GM19395 (cell line): ENCODE measurements at regions not wholly inside any gene's neighbourhood (a gene's known extent, or its start where the extent isn't known, plus 50 kb on each side); places are given as distances from the start of the nearest gene placed in this dataset.
"Not testable (repeated sequence)": the region's sequence is repeated elsewhere in the genome, so short reads cannot be mapped to it uniquely, and the experiment has no call there.

ENCODE experiments used
- ATAC-seq: cut with Tn5 transposase; IDR thresholded peaks from one replicate; pipeline ENCODE4 v1.9.1; 2021; ENCODE audit warnings: mild to moderate bottlenecking, moderate library complexity; ENCODE audit not compliant: unreplicated experiment

GRCh38 chr5:89071101-89071940 lies 188.3 kb upstream of the MEF2C start:
- peak; percentile 81 for ATAC-seq

- ATAC-seq, result no peak
Observed at GRCh38 chr5:89069591-89069990, 186.6 kb upstream of the MEF2C start.

DNA sequence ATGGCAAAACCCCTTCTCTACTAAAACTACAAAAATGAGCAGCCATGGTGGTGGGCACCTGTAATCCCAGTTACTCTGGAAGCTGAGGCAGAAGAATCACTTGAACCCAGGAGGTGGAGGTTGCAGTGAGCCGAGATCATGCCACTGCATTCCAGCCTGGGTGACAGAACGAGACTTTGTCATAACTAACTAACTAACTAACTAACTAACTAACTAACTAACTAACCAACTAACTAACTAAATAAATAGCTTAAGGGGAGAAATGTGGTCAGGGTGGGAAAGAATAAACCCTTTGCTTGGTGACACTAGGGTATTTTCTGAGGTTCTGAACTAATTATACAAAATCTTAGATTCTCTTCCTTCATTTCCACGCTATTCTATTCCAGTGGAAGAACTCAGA lies 184.4 kb upstream of the MEF2C start:
- no peak for ATAC-seq

- ATAC-seq, result peak; percentile 87
Observed at GRCh38 chr5:89065919-89066318, 182.9 kb upstream of the MEF2C start.

GRCh38 chr5:89064736-89065135 lies 181.8 kb upstream of the MEF2C start:
- no peak for ATAC-seq

GRCh38 chr5:89064054-89064453 lies 181.1 kb upstream of the MEF2C start:
- peak; percentile 77 for ATAC-seq

DNA sequence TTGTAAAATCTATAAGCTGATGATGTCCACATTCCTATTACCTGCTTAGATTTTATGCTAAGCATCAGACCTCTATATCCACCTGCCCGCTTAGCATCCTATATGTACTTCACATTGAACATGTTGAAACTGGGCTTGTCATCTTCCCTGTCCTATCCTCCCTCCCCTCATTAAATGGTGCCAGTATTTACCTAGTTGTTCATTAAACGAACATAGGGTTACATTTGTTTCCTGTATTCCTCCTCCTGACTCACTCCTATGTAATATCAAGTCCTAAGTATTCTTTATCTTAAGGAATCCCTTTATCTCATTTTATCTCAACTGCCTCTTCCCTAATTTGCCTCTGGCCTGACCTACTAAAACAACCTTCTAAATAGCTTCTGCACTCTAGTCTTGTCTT lies 177.8 kb upstream of the MEF2C start:
- no peak for ATAC-seq

DNA sequence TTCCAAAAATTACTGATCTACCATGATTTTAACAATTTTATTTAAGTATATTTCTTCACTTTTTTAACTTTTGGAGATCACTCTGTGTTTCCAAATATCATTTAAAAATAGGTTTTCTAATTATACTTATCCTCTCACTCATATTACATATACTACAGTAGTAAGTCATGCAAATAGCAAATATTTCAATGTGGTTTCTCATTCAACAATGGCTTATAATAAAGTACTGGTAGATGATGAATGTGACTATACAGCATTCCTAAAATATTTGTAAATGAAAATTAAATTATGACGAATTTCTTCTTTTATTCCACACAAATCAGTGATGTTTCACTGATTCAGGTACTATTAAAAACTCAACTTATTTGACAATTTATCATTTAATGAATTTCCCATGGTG lies 176.3 kb upstream of the MEF2C start:
- ATAC-seq, result no peak

DNA sequence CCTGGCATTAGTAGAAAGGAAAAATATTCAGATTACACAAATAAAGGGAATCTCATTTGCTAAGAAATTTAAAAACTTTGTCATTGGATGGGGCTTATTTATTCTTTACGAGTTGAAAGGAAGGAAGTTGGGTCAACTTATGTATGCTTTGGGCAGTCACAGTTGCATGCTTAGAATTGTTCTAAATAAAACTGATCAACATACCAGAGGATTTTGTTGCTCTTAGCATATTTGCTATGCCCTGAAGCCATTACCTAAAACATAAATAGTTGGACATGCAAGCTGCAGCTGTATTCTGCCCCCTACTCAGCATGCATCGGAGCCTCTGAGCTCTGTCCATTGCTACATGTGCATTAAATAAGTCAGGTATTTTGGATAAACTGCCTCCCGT lies 172.7 kb upstream of the MEF2C start:
- no peak for ATAC-seq

DNA sequence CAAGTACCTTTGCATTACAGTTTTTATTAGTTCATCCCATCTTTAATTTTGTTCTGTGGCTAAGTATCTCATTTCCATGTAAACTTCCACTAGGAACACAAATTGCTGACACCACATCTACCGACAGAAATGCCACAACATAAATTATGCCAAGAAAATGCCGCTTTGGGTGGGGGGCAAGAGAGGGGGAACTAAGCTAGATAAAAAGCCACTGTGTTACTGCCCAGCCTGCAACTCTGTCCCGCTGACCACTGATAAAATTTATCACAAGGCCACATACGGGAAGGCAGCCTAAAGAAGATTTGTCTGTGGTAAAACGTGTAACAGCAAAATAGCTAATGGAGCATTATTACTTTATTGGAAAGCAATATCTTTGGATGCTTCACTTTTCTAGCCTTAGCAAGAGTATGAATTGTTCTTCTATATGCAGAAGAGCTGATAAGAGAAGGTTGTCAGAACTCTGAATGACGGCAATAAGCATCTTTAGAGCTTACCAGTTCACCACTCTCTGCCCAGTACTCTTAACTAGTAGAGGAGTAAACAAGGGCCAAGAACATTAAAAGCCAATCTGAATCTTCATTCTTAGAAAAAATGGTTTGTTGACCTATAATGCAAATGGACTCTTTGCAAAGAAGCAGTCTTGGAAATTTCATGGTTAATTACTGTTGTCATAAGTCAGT lies 172.2 kb upstream of the MEF2C start:
- ATAC-seq, result no peak

GRCh38 chr5:89053547-89053946 lies 170.6 kb upstream of the MEF2C start:
- no peak for ATAC-seq

DNA sequence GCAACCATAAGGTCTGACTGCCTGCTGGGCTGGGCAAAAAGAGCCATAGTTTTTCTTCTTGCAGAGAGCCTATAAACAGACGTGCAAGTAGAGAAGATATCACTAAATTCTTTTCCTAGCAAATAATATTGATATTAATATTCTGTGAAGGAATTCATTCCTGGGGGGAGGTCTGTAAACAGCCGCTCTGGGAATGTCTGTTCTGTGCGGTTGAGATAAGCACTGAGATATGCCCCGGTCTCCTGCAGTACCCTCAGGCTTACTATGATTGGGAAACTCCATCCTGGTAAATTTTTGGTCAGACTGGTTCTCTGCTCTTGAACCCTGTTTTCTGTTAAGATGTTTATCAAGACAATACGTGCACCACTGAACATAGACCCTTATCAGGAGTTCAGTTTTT lies 167.1 kb upstream of the MEF2C start:
- not testable (repeated sequence) for ATAC-seq

DNA sequence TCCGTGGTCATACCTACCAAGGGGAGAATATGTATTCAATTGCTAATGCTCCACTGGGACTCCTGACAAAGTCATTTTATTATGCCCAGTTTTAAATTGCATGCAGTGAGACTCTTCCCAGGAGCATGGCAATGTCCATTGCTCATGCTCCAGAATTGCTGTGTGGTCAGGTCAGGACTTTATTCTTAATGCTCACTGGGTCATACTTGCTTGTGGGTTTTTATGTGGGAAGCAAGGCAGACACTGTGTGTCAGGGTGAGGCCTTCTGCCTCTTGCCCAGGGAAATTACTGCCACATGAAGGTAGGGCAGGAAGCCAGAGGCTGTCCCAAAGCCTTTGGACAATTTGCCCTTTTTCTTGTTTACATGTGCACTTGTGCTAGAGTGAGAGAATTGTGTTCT lies 164.6 kb upstream of the MEF2C start:
- ATAC-seq, result no peak

DNA sequence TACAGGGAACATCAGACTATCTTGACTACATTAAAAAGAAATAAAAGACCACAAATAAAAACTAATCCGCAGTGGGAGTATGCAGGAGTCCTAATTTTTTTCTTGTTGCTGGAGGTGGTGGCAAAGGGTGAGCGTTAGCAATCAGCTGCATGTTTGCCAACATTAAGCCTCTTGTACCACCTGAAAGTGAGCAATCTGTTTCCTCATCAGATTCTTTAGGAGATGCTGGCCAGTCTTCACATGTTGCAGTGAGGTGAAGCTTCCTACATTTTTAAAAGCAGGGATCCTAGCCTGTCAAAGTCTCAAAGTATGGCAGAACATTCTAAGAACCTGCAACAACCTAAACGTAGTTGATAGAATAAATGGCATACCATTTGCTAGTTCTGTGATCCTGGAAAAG lies 162.2 kb upstream of the MEF2C start:
- no peak for ATAC-seq

DNA sequence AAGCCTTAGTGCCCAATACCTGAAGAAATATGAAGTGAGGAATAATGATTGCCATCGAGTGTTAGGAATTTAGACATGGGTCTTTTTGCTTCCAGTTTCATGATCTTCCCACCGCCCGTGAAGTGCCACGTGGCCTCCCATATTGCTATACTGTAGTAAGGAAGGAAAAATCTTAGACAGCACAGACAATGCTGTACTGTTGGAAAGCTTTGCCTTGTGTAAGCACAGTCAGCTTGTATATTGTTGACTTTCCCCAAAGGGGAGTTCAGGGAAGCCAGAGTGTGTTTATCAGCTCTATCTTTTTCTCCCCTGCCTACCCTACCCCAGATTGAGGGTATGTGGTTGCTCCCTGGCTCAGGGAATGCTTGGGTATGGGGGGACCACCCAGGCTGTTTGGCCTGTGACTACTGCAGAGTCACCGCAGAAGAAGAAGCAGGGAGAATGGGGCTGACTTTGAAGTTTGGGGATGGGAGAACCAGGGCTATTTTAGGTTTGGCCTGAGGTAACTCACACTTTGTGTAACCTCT lies 161.8 kb upstream of the MEF2C start:
- no peak for ATAC-seq

DNA sequence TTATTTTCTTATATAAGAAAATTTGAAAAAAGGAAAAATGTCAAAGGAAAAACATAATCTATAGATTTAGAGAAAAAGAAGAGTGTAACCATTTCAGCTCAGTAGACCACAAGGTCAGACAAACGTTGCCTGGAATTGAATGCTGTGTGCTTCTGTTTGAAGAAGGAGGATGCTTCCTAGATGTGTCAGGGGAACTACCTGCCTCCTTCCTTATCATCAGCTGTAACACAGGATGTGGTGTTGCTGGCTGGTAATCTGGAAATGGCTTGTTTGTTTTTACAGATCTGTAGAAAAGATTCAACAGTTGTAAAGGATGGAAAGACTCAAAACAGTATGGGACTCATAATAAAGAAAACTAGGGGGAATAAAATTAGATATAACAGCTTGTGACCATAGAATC lies 160.7 kb upstream of the MEF2C start:
- ATAC-seq, result peak; percentile 81

DNA sequence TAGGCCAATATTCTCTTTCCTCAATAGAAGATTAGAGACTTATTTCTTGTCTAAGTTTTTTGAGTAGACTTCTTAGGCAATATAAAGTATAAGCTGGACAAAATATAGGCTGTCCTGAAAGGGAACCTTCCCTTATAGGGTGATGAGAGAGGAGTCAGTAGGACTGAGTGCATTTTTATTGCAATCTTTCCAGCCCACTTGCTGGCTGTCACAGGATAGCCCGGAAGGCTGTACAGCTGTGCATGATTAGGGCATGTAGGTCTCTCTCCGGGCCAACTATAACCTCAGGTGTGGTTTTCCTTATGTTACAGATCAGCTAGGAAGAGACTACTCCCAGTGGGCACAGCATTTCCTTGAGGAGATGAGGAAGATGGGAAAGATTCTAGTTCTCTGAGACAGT lies 159.8 kb upstream of the MEF2C start:
- ATAC-seq, result no peak

DNA sequence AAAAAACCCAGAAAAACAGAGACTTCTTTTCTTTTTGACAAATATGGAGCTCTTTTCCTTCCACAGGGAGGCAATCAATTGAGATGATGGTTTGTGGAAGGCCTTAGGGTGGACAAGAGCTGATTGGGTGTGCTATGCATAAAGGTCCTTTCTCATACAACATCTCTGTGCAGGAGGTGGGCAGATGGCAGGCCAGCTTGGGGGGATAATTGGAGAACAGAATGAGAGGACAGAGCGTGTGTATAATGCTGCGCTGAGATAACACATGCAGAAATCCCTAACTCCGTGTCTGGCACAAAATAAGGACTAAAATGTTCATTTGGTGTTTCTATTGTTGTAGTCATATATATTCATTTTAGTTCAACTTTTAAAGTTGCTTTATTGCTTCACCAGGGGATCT lies 159.0 kb upstream of the MEF2C start:
- ATAC-seq, result no peak

DNA sequence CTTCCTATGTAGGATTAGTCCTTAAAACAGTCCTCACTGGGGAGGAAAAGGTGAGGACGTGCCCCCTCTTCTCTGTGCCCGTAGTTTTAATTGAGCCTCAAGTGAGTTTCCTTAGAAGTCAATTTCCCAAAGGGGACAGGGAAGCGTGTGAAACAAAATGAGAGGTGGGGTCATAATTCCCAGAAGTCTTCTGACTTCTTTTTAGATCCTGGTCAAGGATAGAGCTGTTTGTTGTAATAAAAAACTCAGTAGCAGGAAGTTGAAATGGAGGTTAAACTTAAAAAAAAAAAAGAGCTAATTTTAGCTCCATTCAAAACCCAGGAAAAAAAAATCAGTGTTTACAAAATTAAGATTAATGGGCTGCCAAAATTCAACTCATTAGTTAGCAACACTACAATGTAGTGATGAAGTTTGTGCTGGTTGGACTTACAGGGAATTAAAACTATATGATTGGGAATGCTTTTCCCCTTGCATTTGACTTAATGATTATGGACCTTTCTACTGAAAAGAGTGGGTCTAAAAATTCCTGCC lies 158.3 kb upstream of the MEF2C start:
- no peak for ATAC-seq

DNA sequence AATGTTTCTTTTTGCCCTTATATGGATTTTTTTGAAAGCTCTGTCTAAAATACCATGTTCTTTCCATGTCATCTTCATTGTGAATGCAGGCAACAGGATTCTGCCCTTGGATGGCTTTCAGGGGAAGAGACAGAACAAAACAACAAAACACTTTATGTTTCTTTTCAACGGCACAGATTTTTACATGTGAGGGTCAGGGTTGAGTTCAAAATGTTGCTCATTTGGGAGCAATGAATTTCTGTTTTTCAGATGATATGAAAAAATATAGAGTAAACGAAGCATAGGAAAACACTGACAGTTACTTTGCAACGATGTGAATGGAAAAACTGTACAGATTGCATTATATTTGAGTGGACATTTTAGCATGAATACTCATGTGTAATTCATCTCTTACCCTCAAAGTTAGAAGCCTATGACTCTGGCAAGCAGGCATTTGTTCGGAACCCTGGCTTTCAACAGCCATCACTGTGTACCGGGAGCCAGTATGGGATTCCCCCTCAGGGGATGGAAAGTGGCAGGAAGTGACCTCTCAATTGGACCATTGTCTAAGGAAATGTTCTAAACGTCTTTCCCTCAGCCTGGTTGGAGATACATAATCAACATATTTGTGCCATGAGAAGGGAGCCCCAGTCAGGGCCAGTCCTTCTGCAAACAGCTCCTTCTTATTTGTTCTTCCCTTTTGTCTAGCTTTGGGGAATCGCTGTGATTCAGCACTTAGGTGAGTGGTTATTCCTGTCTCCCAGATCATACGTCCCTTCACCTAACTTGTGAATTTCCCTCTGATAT lies 153.9 kb upstream of the MEF2C start:
- ATAC-seq, result no peak

GRCh38 chr5:89036166-89036565 lies 153.2 kb upstream of the MEF2C start:
- ATAC-seq, result no peak
